Astrocyte (in vitro differentiated cells and primary cell): ENCODE measurements at regions not wholly inside any gene's neighbourhood (a gene's known extent, or its start where the extent isn't known, plus 50 kb on each side); places are given as distances from the start of the nearest gene placed in this dataset.

Source experiments
- EZH2 ChIP-seq: IDR thresholded peaks from 2 replicates; pipeline ENCODE4 v1.6.1; 2012; ENCODE audit warnings: mild to moderate bottlenecking, low read length, inconsistent platforms; ENCODE audit not compliant: insufficient read depth
- TF ChIP-seq, protein P1 (sequence below): IDR thresholded peaks from 2 replicates; pipeline ENCODE4 v1.5.1; 2011; ENCODE audit warnings: low read depth, mild to moderate bottlenecking, inconsistent platforms, low read length, moderate library complexity; ENCODE audit not compliant: insufficient read depth

DNA sequence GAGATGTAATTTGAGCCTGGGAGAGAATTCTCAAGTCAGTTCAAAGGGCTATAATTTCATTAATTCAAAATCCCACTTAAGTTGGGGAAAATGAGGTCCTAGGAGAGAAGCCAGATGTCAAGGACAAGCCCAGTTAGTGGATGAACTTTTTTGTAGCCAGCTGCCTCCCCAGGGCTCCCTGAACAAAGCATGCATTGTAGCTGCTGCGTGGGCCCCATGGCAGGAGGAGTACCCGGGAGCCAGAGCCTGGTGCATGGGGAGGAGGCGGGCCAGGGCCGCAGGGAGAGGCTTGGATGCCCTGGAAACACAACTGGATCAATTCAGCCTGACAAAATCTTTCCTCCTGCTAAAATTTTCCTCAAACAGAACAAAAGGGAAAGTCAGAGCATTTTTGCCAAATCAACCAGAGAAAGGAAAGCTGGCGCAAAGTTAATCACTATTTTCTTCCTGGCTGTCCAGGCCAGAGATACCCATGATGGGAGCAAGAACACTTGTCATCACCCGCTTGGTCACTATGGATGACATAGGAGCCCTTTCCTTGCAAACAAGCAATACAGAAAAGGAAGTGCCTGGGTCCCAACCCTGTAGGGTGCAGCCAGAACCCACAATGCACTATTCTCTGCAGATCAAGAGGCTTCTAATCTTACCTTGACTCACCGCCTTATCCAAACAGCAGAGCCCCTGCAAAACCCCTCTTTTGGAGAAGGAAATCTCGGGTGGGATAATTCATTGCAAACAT lies 248.1 kb upstream of the RAB4A start:
- TF ChIP-seq, protein P1, sequence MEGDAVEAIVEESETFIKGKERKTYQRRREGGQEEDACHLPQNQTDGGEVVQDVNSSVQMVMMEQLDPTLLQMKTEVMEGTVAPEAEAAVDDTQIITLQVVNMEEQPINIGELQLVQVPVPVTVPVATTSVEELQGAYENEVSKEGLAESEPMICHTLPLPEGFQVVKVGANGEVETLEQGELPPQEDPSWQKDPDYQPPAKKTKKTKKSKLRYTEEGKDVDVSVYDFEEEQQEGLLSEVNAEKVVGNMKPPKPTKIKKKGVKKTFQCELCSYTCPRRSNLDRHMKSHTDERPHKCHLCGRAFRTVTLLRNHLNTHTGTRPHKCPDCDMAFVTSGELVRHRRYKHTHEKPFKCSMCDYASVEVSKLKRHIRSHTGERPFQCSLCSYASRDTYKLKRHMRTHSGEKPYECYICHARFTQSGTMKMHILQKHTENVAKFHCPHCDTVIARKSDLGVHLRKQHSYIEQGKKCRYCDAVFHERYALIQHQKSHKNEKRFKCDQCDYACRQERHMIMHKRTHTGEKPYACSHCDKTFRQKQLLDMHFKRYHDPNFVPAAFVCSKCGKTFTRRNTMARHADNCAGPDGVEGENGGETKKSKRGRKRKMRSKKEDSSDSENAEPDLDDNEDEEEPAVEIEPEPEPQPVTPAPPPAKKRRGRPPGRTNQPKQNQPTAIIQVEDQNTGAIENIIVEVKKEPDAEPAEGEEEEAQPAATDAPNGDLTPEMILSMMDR, result no peak
- TF ChIP-seq EZH2, result no peak
